ENCODE measurements at regions not wholly inside any gene's neighbourhood (a gene's known extent, or its start where the extent isn't known, plus 50 kb on each side); places are given as distances from the start of the nearest gene placed in this dataset.

DNA sequence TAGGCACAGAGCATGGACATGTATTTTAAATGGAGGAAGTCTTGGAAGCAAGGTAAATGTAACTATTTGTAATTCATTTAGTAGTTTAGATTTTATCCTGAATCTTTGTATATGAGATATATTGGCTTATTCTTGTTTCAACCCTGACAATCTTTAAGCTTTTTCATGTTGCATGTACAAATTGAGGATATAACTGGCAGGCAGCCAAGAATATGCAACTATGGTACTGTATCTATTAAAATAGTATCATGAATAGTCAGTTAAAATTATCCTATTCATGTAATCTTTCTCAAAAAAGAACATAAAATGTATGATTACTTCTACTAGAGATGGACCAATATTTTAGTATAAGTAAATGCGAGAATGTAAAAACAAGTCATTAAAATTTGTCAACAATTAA is 1141.5 kb downstream of the PCDH18 start:
- TF ChIP-seq, protein P1, sequence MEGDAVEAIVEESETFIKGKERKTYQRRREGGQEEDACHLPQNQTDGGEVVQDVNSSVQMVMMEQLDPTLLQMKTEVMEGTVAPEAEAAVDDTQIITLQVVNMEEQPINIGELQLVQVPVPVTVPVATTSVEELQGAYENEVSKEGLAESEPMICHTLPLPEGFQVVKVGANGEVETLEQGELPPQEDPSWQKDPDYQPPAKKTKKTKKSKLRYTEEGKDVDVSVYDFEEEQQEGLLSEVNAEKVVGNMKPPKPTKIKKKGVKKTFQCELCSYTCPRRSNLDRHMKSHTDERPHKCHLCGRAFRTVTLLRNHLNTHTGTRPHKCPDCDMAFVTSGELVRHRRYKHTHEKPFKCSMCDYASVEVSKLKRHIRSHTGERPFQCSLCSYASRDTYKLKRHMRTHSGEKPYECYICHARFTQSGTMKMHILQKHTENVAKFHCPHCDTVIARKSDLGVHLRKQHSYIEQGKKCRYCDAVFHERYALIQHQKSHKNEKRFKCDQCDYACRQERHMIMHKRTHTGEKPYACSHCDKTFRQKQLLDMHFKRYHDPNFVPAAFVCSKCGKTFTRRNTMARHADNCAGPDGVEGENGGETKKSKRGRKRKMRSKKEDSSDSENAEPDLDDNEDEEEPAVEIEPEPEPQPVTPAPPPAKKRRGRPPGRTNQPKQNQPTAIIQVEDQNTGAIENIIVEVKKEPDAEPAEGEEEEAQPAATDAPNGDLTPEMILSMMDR (IDR thresholded peaks at IDR 0.05) = no peak
- TF ChIP-seq ZFX (IDR thresholded peaks at IDR 0.05; ENCODE audit: borderline replicate concordance) = no peak
